ENCODE measurements at regions not wholly inside any gene's neighbourhood (a gene's known extent, or its start where the extent isn't known, plus 50 kb on each side); places are given as distances from the start of the nearest gene placed in this dataset.
A peak's percentile ranks its signal among the peaks of the same experiment; 100 is the strongest.

GRCh38 chr22:22735695-22736611, 91.5 kb downstream of the GGTLC2 start:
- ChIA-PET POLR2A (interaction anchor here (1.7 kb wide), 1 partner anchor 17 kb away, joined by 4 read pairs; no protein-coding TSS in a partner anchor), CTCF (no interaction called here)
- H3K4me1 Mint-ChIP-seq (ENCODE audit: low read depth): peaks cover 12% of the 10 kb centered on the region
- no peak overlapping the region for H3K27ac Mint-ChIP-seq
- H3K9me3 Mint-ChIP-seq: no peaks in the 10 kb centered on the region
- no peak for TF ChIP-seq CTCF (IDR thresholded peaks at IDR 0.05)
- H3K36me3 ChIP-seq (ENCODE audit: insufficient read depth, low read length): no peaks in the 10 kb centered on the region
- no peak overlapping the region for H3K4me3 ChIP-seq (ENCODE audit: low read length)
- ATAC-seq (ENCODE audit: poor library complexity) (no peak), DNase-seq (no peak)
- peaks cover 0 to 10% of the 10 kb centered on the region in 2 experiments for H3K27me3 ChIP-seq (ENCODE audit: control insufficient read depth in 1 of 2, insufficient read depth in 2 of 2, low read length in 2 of 2)
- no peak overlapping the region for H3K4me3 Mint-ChIP-seq
- no peaks in the 10 kb centered on the region for H3K36me3 Mint-ChIP-seq (ENCODE audit: low read depth)
- no peaks in the 10 kb centered on the region for H3K9me3 ChIP-seq (ENCODE audit: control insufficient read depth in 1 of 2, insufficient read depth in 1 of 2, low read length in 2 of 2)
- peaks cover 39% of the 10 kb centered on the region for H3K27me3 Mint-ChIP-seq
- peaks cover 18% of the 10 kb centered on the region for H3K4me1 ChIP-seq (ENCODE audit: insufficient read depth, low read length)
- no peak overlapping the region for H3K27ac ChIP-seq (ENCODE audit: low read depth in 1 of 2, low read length in 2 of 2)
- intact Hi-C loops (cut with DNase I, micrococcal nuclease): no loop called here

- Mint-ChIP-seq H3K27ac (no peak overlapping the region), H3K36me3 (ENCODE audit: low read depth) (no peaks in the 10 kb centered on the region), H3K4me3 (no peak overlapping the region), H3K27me3 (peaks cover 50% of the 10 kb centered on the region), H3K9me3 (no peaks in the 10 kb centered on the region), H3K4me1 (ENCODE audit: low read depth) (peaks cover 4% of the 10 kb centered on the region)
- Histone ChIP-seq H3K4me1 (ENCODE audit: insufficient read depth, low read length) (peaks cover 18% of the 10 kb centered on the region), H3K27me3 (ENCODE audit: control insufficient read depth in 1 of 2, insufficient read depth in 2 of 2, low read length in 2 of 2) (peaks cover 0 to 10% of the 10 kb centered on the region in 2 experiments), H3K36me3 (ENCODE audit: insufficient read depth, low read length) (no peaks in the 10 kb centered on the region), H3K4me3 (ENCODE audit: low read length) (no peak overlapping the region), H3K27ac (ENCODE audit: low read depth in 1 of 2, low read length in 2 of 2) (no peak overlapping the region), H3K9me3 (ENCODE audit: control insufficient read depth in 1 of 2, insufficient read depth in 1 of 2, low read length in 2 of 2) (no peaks in the 10 kb centered on the region)
- ChIA-PET CTCF (no interaction called here), POLR2A (no interaction called here)
- peak in 1 of 14 experiments; percentile 48 for DNase-seq
- no peak for TF ChIP-seq CTCF (IDR thresholded peaks at IDR 0.05)
- ATAC-seq (ENCODE audit: poor library complexity): no peak
- intact Hi-C loops (cut with DNase I, micrococcal nuclease): no loop called here
These were observed 93.2 kb downstream of the GGTLC2 start for GRCh38 chr22:22737590-22737989.

- peaks cover 6 to 10% of the 10 kb centered on the region in 2 experiments for H3K27me3 ChIP-seq (ENCODE audit: control insufficient read depth in 1 of 2, insufficient read depth in 2 of 2, low read length in 2 of 2)
- intact Hi-C loops (cut with DNase I, micrococcal nuclease): no loop called here
- no peaks in the 10 kb centered on the region for H3K9me3 ChIP-seq (ENCODE audit: control insufficient read depth in 1 of 2, insufficient read depth in 1 of 2, low read length in 2 of 2)
- no peak for DNase-seq
- Mint-ChIP-seq H3K4me3 (no peak overlapping the region), H3K4me1 (ENCODE audit: low read depth) (no peaks in the 10 kb centered on the region), H3K27ac (no peak overlapping the region), H3K36me3 (ENCODE audit: low read depth) (no peaks in the 10 kb centered on the region), H3K27me3 (peaks cover 57% of the 10 kb centered on the region), H3K9me3 (no peaks in the 10 kb centered on the region)
- H3K27ac ChIP-seq (ENCODE audit: low read depth in 1 of 2, low read length in 2 of 2): no peak overlapping the region
- no peaks in the 10 kb centered on the region for H3K36me3 ChIP-seq (ENCODE audit: insufficient read depth, low read length)
- no peak for TF ChIP-seq CTCF (IDR thresholded peaks at IDR 0.05)
- POLR2A ChIA-PET: no interaction called here
- CTCF ChIA-PET: no interaction called here
- no peak for ATAC-seq (ENCODE audit: poor library complexity)
- peaks cover 11% of the 10 kb centered on the region for H3K4me1 ChIP-seq (ENCODE audit: insufficient read depth, low read length)
- no peak overlapping the region for H3K4me3 ChIP-seq (ENCODE audit: low read length)
These were observed 94.7 kb downstream of the GGTLC2 start for GRCh38 chr22:22738959-22739585.
